GM20431 (cell line): ENCODE measurements at regions not wholly inside any gene's neighbourhood (a gene's known extent, or its start where the extent isn't known, plus 50 kb on each side); places are given as distances from the start of the nearest gene placed in this dataset.

ENCODE experiments used
- in situ Hi-C: fragments of 300-500 bp; cut with MseI, MboI; formaldehyde crosslinking; loops from one replicate; pipeline ENCODE4 v1.15.0; 2020; ENCODE audit warnings: low sequenced_read_pairs; ENCODE audit not compliant: unreplicated experiment

DNA sequence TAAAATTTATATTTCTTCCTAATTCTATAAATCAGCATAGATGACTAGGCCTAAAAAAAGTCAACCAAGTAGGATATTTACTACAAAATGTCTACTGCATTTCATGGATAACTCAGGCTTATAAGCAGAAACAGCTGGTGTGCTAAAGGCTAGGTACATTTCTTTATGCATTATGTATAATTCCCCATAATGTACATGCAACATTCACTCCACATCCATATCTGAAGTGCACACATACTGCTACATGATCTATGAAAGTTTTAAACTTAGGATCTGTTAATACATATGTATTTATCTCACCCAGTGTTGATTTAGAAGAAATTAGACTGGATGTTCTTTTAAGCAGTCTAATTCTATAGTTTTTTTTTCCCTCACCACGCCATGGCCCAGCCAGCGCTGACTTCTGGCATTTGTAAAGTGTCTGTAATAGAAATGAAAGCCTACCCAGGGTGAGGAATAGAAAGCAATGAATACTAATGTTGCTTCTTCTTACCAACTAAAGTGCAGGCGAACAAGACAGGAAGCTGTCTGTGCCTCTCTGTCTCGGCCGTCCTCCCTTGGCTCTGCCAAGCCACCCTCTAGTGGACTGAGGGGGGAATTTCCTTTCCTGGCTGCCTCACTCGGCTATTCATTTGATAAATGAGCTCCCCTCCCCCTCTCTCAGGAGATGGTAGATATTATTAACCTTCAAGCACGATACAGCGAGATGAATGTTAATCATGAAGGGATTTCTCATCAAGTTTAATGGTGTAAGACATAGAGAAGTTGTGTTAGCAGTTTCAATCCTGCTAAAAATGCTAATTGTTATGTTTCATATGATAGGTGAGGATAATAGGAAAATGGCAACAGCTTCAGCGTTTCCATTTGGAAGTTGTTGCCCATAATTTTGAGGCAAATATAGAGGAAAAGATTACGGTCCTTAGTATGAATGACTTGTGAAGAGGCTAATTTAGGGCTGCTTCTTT, 384.5 kb downstream of the MTX2 start:
- in situ Hi-C loops: loop anchor here (25.0 kb wide), 1 partner anchor 484 kb away; no protein-coding TSS in a partner anchor

DNA sequence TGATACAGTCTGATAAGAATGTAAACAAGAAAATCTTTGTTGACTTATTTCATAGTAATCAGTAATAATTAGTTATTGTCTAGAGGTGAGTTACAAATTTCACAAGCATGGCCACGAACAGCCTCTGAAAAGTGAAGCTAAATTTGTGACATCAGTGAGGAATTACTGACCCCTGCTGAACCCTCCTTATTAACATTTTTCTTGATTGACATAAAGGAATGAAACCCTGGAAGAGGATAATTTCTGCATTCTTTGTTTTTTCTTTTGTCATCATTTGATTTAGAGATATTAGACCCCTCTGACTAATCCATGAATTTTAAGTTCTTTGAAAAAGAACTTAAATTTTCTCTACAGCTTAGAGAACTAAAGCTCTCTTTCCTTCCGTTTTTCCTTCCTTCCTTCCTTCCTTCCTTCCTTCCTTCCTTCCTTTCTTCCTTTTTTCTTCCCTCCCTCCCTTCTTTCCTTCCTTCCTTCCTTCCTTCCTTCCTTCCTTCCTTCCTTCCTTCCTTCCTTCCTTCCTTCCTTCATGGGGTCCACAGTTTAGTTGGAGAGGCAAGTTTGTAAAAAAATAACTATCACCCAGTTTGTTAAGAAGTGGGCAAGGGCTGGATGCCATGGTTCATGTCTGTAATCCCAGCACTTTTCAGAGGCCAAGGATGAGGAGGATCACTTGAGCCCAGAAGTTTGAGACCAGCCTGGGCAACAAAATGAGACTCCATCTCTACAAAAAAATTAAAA, 387.0 kb downstream of the MTX2 start:
- in situ Hi-C loops: loop anchor here (25.0 kb wide), 1 partner anchor 481 kb away; no protein-coding TSS in a partner anchor

DNA sequence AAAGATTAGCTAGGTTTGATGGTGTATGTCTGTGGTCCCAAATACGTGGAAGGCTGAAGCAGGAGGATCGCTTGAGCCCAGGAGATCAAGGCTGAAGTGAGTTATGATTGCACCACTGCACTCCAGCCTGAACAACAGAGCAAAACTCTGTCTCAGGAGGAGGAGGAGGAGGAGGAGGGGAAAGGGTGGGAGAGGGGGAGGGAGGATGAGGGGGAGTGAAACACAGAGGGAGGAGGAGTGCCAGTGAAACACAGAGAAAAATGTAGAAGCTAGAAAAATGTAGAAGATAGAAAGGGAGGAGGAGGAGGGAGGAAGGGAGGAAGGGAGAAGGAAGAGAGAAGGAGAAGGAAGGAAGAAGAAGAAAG, 387.5 kb downstream of the MTX2 start:
- in situ Hi-C loops: loop anchor here (25.0 kb wide), 1 partner anchor 481 kb away; no protein-coding TSS in a partner anchor

DNA sequence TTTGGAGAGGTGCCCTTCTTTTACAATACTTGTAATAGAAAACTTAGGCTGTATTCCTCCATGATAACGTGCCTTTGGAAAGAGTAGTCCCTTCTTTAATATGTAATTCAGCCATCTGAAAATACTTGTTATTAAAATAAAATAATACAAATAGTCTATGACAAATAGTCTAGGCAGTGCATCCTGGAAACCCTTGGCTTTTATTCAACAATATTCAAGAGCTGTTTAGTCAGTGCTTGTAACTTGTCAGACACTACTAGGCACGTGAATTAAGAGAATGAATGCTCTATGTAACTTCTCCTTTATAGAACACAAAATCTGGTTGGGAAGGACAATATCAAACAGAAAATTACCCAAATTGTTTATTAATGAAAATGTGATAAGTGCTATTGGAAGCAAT, 388.2 kb downstream of the MTX2 start:
- in situ Hi-C loops: loop anchor here (25.0 kb wide), 1 partner anchor 480 kb away; no protein-coding TSS in a partner anchor

DNA sequence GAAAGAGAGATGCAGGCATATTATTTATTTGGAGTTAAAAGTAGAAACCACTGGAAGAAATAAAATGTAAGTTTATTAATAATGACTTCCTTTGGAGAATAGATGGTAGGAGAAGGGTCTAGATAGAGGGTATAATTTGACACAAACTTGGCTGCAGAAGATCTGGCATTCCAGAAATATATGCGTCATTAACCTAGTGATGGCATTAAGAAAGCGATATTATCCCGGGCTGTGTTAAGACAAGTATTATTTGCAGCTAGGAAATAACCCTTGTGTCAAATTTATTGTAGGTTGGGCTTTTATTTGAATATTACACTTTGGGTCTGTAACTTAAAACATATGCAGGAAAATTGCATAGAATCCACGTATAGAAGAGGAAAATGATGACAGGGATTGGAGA, 389.5 kb downstream of the MTX2 start:
- in situ Hi-C loops: loop anchor here (25.0 kb wide), 1 partner anchor 479 kb away; no protein-coding TSS in a partner anchor

DNA sequence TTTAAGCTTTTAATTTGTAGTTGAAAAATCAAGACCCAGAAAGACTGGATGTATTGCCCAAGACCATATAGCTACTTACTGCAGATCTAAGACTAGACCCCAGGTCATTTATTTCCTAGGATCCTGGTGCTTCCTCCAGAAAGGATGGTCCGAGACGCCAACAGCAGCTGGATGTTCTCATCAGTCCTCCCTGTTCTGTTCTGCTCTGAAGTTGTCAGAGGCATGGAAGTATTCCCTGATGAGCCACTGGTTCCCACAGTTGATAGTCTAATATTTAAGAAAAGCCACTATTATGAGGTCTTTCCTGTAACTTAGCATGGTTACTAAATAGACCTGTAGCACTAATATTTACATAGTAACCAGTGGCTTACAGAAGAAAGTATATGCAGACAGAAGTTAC, 393.5 kb downstream of the MTX2 start:
- in situ Hi-C loops: loop anchor here (25.0 kb wide), 1 partner anchor 475 kb away; no protein-coding TSS in a partner anchor

DNA sequence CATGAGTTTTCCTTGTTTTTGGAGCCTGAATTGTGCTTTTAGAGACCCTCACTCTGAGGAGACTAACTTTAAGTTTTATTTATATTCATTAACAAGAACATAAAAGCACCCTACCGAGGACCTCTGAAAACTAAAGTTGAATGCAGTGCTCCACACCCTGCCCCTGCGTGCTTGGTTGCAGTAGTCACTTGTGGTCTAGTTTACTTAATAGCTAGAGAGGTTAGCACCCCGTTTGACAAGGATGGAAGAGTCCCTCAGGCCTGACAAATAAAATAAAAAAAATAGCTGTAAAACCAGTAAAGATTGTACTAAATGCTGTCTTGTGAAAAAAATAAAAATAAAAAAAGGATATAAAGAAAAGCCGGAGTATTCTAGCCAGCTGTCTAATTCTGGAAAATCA, 395.2 kb downstream of the MTX2 start:
- in situ Hi-C loops: loop anchor here (25.0 kb wide), 1 partner anchor 473 kb away; no protein-coding TSS in a partner anchor

DNA sequence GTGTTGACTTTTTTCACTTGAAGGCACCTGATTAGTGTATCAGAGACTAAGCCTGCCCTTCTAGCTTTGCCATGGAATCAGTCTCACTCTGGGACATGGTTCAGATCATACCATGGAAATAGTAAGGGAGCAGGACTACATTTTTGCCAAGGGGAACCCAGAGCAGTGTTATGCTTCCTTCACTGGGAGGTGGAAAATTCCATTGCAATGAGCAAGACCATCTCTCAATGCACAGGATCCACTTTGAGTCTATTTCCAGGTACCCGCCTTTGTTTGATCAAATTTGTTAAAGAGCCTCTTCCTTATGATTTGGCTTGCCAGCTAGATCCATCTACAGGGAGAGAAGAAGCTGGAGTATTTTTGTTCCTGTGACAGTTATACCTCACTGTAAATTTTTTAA, 395.8 kb downstream of the MTX2 start:
- in situ Hi-C loops: loop anchor here (25.0 kb wide), 1 partner anchor 472 kb away; no protein-coding TSS in a partner anchor

DNA sequence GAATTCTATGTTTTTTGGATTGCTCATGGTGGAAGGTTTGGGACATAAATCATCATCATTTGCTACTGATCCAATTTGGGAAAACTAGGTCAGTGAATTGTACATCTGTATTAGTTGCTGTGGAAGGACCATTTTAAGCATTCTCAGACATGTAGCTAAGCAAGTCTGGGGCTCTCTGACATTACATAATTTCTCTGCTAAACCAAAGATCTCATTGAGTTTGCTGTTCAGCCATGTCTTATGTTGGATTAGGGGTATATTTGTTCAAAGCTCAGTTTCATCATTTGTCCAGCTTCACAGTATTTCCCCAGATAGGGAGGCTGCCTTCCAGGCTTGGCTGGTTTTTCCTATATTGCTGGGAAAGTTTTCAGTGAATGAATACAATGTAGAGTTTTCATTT, 399.7 kb downstream of the MTX2 start:
- in situ Hi-C loops: loop anchor here (25.0 kb wide), 1 partner anchor 468 kb away; no protein-coding TSS in a partner anchor

DNA sequence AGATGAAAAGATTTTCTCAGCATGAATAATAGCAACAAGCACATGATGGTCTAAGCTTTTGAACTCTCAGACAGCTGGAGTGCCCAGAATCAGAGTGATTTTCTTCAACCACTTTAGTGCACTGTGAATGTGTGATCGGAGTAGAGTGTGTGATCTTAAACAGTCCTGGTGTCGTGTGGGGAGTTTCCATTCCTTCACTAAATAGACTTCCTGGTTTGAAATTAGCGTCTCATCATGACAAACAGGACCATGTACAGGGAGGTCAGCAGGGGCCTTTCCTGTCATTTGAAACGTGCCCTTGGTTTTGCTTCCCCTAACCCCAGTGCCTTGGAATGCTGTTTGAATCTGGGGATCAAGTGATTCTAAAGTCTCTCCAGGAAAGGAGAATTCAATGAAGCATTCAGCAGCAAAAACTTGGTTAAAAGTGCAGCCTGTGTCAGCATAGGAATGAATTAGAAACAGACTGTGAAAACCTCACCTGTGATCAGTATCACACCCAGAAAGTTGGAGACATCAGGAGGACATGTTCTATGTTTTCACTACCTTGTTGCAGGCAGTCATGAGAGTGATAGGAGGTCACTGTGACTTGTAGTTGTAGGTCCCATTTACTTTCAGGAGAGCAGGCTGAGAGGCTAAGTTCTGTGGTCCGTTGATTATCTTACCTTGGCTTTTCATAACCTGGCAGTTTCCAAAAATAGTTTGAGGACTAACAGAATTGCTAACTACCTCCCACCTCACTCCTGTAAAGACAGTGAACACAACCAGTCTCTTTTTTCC, 400.3 kb downstream of the MTX2 start:
- in situ Hi-C loops: loop anchor here (25.0 kb wide), 1 partner anchor 468 kb away; no protein-coding TSS in a partner anchor

DNA sequence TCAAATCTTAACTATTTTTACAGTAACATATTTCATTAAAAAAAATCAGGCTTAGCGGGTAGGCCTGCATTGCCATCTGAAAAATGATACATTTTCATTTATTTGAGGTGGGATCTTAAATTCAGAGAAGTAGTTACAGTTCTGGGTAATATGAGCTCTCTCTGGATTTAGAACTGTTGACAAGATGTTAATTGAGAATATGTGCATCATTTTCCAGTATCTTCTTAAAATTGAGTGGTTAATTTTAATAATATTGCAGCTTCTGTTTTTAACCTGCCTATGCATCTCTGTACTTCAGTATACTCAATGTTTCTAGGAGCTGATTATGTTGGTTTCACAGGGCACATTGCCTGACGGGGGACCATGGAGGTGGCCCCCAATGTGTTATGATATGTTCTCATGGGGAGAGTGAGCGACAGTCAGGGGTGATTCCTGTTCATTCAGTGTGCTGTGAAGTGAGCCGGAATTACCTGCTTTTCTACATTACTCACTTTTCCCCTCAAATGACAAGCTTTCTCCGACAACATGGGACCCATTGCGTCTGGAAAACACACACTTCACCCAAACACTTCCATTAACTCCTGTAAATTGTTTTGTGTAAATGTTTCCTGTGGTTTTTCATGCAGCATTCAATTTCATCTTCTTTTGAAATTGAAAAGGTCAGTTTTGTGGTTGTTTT, 406.2 kb downstream of the MTX2 start:
- in situ Hi-C loops: no loop called here

DNA sequence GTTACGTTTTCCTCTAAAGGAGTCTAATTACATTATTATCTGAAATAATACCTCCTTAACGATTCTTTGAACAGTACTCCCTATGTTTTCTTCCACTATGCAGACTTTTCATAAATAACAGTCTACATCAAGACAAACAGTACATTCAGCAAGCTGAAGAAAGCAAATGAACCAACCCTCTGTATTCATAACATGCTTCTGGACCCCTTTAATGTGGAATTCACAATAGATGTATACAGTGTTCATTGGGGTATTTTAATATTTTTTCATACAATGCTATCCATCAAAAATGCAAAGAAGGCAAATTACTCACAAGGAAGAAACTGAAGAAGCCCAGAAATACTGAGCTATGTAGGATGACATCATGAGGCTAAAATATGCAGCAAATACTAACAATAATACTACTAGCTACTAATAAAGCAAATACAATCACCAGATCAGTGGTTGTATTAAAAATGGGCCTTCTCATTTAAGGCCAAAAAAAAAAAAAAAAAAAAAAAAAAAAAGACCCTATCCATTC, 408.6 kb downstream of the MTX2 start:
- in situ Hi-C loops: no loop called here

DNA sequence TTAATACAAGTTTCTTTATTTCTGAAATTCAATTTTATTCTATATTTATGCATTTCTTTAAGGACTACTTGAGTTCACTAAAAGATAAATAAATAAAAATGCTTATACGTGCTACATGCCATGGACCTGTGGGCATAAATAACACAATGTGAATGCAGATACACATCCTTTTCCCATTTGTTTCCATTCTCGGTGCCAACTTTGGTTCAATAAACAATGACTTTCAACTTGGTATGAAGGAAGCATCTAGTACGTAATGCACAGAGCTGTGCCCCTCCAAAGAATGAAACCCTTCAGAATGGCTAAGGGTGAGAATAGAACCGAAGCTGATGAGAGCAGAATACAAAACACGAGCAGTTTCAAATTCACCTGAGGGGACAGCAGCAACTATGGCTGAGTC, 409.3 kb downstream of the MTX2 start:
- in situ Hi-C loops: no loop called here

DNA sequence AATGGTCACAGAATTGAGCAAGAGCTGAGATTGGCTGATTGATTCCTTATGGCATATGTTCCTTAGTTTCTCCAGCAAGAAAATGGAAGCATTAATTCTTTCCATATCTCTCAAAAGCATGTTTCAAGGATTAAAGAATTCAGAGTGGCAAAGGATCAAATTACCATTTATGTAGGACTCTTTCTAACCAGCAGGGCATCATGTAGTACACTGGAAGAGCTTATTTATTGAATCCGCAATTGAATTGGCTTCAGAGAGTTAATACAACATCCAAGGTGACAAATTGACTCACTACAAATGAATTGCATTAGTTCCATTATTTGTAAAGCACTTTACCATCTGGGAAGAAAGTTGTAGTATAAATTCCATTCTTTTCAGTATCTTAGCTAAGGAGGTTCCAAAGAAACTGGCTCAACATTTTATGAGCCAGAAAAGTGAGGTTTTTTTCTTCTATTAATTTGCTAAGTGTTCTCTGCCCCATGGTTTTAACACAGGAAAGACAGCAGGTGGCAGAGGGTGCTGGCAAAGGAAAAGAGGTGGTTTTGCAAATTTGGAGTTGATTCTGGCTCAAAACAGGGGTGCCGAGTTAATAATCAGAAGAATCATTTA, 409.9 kb downstream of the MTX2 start:
- in situ Hi-C loops: no loop called here

DNA sequence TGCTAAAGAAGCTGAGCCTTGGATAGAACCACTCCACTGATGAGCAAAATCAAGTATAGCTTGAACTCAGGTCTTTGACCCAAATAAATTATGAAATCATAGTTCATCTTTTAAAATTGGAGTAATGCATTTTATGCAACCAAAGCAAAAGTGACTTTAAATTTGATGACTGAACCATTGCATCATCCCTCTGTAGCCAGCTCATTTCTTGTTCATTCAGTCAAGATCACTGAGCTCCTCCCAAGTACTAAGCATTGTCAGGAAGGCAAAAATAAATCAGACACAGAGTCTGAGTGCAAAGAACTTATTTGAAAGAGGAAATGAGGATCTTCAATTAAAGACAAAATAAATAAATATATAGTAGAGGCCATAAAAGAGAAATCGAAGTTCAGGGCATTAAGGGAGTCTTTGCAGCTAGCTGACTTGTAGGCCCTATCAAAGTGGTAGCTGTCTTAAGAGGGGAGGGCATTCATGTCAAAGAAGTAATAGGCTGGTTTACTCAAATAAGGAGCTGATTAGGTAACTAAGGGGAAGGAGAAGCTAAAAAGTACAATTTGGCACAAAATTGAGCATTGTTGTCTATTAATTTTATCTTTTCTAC, 411.8 kb downstream of the MTX2 start:
- in situ Hi-C loops: no loop called here

DNA sequence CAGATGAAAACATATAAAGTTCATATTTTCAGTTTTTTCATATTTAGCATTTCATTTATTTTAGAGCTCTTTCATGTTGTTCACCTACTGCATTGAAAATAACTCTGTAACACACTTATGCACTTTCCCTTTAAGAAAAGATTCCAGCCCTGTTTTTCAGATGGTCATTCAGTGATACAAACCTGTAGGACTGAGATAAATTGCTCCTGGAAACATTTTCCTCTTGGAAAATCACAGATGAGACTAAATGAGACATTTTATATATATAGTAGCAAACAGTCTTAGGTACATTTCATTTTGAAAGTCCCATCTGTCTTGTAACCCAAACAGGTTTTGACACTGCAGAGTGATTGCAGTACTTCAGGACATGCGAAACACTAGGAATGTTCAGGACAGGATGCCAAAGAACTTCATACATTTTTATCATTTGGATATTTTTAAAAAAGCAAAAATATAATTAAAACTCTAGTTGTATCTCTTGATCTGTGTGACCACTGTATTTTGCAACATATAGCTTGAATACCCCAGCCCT, 412.4 kb downstream of the MTX2 start:
- in situ Hi-C loops: no loop called here

DNA sequence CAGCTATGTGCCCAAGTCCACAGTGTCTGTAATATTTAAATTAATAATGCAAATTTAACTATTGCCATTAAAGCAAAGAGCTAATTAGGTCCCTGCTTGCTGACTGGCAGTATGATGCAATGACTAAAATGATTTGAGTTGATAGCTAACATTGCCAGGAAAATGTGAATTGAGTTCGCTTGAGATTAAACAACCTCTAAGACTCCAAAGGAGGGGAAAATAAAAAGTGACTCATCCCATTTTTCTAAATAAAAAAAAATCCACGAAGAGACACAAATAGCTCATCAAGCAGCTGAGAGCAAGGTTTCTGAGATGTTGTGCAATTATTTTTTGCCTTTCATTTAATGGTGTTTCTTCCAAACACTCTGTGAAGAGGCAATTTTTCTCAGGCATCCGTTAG, 413.0 kb downstream of the MTX2 start:
- in situ Hi-C loops: no loop called here

DNA sequence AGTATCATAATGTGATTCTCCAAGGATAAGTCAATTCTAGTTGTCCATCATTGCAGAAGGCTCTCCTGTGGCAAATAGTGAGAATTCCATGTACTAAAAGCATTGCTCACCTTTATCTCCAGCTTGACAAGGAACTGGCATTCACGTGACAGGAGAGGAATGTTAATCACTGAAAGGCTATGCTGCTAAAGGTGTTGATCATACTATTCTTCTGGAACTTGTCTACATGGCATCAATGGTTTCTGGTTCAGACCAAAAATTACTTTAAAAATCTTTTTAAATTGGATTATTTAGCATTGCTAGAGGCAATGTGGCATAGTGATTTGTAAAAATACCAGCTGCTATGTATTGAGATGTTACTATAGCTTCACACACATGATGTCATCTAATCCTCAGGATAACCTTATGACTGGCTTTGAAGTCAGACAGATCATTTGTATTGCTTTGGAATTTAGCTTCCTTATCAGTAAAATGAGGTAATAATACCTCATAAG, 414.4 kb downstream of the MTX2 start:
- in situ Hi-C loops: no loop called here
